Urothelium cell line (cell line): ENCODE measurements at regions not wholly inside any gene's neighbourhood (a gene's known extent, or its start where the extent isn't known, plus 50 kb on each side); places are given as distances from the start of the nearest gene placed in this dataset.
"Not testable (repeated sequence)": the region's sequence is repeated elsewhere in the genome, so short reads cannot be mapped to it uniquely, and the experiment has no call there.

ENCODE experiments used
- DNase-seq: peaks from one replicate; pipeline ENCODE4 v3.0.0; 2011; ENCODE audit warnings: low spot score, mixed read lengths
- FAIRE-seq: peaks from 2 replicates; lab custom pipeline; 2011; peaks lifted over from hg19 to GRCh38; lab: Jason Lieb, UNC

GRCh38 chr5:104372376-104372775 lies 809.8 kb upstream of the NUDT12 start:
- no peak for DNase-seq
- no peak for FAIRE-seq

GRCh38 chr5:104370523-104370922 lies 807.9 kb upstream of the NUDT12 start:
- DNase-seq: no peak

GRCh38 chr5:104367978-104368377 lies 805.4 kb upstream of the NUDT12 start:
- FAIRE-seq (no peak), DNase-seq (no peak)

More at GRCh38 chr5:104370523-104370922, 807.9 kb upstream of the NUDT12 start:
- FAIRE-seq: no peak

GRCh38 chr5:104363567-104363966 lies 801.0 kb upstream of the NUDT12 start:
- FAIRE-seq (no peak), DNase-seq (no peak)

GRCh38 chr5:104361932-104362331 lies 799.3 kb upstream of the NUDT12 start:
- FAIRE-seq (no peak), DNase-seq (no peak)

- no peak for DNase-seq
- FAIRE-seq: no peak
Measured at GRCh38 chr5:104355350-104355749, 792.8 kb upstream of the NUDT12 start.

GRCh38 chr5:104353371-104353770 lies 790.8 kb upstream of the NUDT12 start:
- FAIRE-seq (no peak), DNase-seq (no peak)

- FAIRE-seq (no peak), DNase-seq (no peak)
Measured at GRCh38 chr5:104352954-104353353, 790.4 kb upstream of the NUDT12 start.

GRCh38 chr5:104347119-104347708 lies 784.6 kb upstream of the NUDT12 start:
- FAIRE-seq (no peak), DNase-seq (no peak)

- DNase-seq (no peak), FAIRE-seq (no peak)
Measured at GRCh38 chr5:104345222-104346016, 782.8 kb upstream of the NUDT12 start.

- peak; percentile 16 for DNase-seq
- no peak for FAIRE-seq
Measured at GRCh38 chr5:104344809-104345208, 782.2 kb upstream of the NUDT12 start.

- FAIRE-seq (no peak), DNase-seq (no peak)
Measured at GRCh38 chr5:104327801-104328200, 765.2 kb upstream of the NUDT12 start.

- no peak for DNase-seq
- no peak for FAIRE-seq
Measured at GRCh38 chr5:104326966-104327365, 764.4 kb upstream of the NUDT12 start.

- DNase-seq: no peak
- no peak for FAIRE-seq
Measured at GRCh38 chr5:104325356-104325755, 762.8 kb upstream of the NUDT12 start.

GRCh38 chr5:104316676-104317075 lies 754.1 kb upstream of the NUDT12 start:
- DNase-seq, FAIRE-seq: not testable (repeated sequence)

- FAIRE-seq: no peak
- no peak for DNase-seq
Measured at GRCh38 chr5:104312481-104312880, 749.9 kb upstream of the NUDT12 start.

- no peak for DNase-seq
- FAIRE-seq: no peak
Measured at GRCh38 chr5:104305602-104306001, 743.0 kb upstream of the NUDT12 start.

GRCh38 chr5:104299998-104300706 lies 737.6 kb upstream of the NUDT12 start:
- no peak for FAIRE-seq
- no peak for DNase-seq

GRCh38 chr5:104298518-104298917 lies 735.9 kb upstream of the NUDT12 start:
- DNase-seq: no peak
- FAIRE-seq: no peak

- peak; percentile 3 for DNase-seq
- FAIRE-seq: peak; percentile 42
Measured at GRCh38 chr5:104297076-104297475, 734.5 kb upstream of the NUDT12 start.

- FAIRE-seq: no peak
Measured at GRCh38 chr5:104295991-104296390, 733.4 kb upstream of the NUDT12 start.

GRCh38 chr5:104283136-104283535 lies 720.5 kb upstream of the NUDT12 start:
- no peak for DNase-seq
- no peak for FAIRE-seq

More at GRCh38 chr5:104295991-104296390, 733.4 kb upstream of the NUDT12 start:
- DNase-seq: no peak
